Tibial nerve (tissue), 4 donors: ENCODE measurements at regions not wholly inside any gene's neighbourhood (a gene's known extent, or its start where the extent isn't known, plus 50 kb on each side); places are given as distances from the start of the nearest gene placed in this dataset.

ENCODE experiments used
- EP300 ChIP-seq, 2 donors: sonication (generic); formaldehyde crosslinking; IDR thresholded peaks; one replicate each; pipeline ENCODE4 v1.6.1; 2017; ENCODE audit warnings: antibody characterized with exemption in 2 of 2, mild to moderate bottlenecking in 1 of 2
- POLR2A ChIP-seq, 2 donors: fragments of 450-650 bp; IDR thresholded peaks; one replicate each; pipeline ENCODE4 v1.6.1; 2017; ENCODE audit warnings: antibody characterized with exemption in 2 of 2, mild to moderate bottlenecking in 2 of 2, moderate library complexity in 2 of 2
- TF ChIP-seq, protein P1 (sequence below), 5 experiments: fragments of 200-600 bp in 3 of 5; fragments of 450-650 bp in 2 of 5; sonication (generic) in 3 of 5; IDR thresholded peaks; one replicate each; pipeline ENCODE4 v1.5.1; 2016 to 2019; ENCODE audit warnings: antibody characterized with exemption in 5 of 5, mild to moderate bottlenecking in 3 of 5, moderate library complexity in 2 of 5

DNA sequence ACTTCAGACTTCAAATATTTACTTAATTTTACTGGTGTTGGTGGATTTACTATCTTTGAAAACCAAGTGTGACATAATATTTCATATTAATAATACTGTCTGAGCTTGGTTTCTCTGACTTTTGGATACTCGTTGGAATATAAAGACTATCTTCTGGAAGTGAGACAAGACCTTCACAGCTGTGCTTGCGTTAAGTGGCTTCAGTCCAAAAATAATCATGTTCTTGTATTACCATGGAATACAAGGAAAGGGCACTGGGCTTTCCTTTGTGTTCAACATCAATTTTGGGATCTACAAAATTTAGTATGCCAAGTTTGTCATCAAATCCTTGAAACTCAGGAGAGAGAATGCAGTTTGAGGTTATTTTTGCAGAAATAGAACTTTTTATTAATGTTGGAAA, 712.4 kb upstream of the LCORL start:
- TF ChIP-seq POLR2A (IDR thresholded peaks at IDR 0.05) (no peak), EP300 (IDR thresholded peaks at IDR 0.05) (no peak)
- TF ChIP-seq, protein P1, sequence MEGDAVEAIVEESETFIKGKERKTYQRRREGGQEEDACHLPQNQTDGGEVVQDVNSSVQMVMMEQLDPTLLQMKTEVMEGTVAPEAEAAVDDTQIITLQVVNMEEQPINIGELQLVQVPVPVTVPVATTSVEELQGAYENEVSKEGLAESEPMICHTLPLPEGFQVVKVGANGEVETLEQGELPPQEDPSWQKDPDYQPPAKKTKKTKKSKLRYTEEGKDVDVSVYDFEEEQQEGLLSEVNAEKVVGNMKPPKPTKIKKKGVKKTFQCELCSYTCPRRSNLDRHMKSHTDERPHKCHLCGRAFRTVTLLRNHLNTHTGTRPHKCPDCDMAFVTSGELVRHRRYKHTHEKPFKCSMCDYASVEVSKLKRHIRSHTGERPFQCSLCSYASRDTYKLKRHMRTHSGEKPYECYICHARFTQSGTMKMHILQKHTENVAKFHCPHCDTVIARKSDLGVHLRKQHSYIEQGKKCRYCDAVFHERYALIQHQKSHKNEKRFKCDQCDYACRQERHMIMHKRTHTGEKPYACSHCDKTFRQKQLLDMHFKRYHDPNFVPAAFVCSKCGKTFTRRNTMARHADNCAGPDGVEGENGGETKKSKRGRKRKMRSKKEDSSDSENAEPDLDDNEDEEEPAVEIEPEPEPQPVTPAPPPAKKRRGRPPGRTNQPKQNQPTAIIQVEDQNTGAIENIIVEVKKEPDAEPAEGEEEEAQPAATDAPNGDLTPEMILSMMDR (IDR thresholded peaks at IDR 0.05) = no peak
